Putamen (tissue), 1 donor: ENCODE measurements at regions not wholly inside any gene's neighbourhood (a gene's known extent, or its start where the extent isn't known, plus 50 kb on each side); places are given as distances from the start of the nearest gene placed in this dataset.

Source experiments
- DNase-seq: peaks from one replicate; pipeline ENCODE4 v3.0.0-alpha.2; 2016; ENCODE audit warnings: low spot score

GRCh38 chr20:24870057-24870456 lies 79.0 kb upstream of the CST7 start:
- DNase-seq = no peak

- DNase-seq = no peak
Measured at GRCh38 chr20:24870881-24871280, 78.2 kb upstream of the CST7 start.

GRCh38 chr20:24871480-24872213 lies 77.4 kb upstream of the CST7 start:
- DNase-seq = no peak

- no peak for DNase-seq
Measured at GRCh38 chr20:24872291-24873024, 76.6 kb upstream of the CST7 start.

- DNase-seq = no peak
Measured at GRCh38 chr20:24873025-24873620, 75.9 kb upstream of the CST7 start.

GRCh38 chr20:24875078-24875477 lies 74.0 kb upstream of the CST7 start:
- DNase-seq = no peak

- DNase-seq = no peak
Measured at GRCh38 chr20:24877652-24878051, 71.4 kb upstream of the CST7 start.

- no peak for DNase-seq
Measured at GRCh38 chr20:24878657-24879056, 70.4 kb upstream of the CST7 start.

- no peak for DNase-seq
Measured at GRCh38 chr20:24879875-24880274, 69.2 kb upstream of the CST7 start.

GRCh38 chr20:24880356-24880755 lies 68.7 kb upstream of the CST7 start:
- no peak for DNase-seq

GRCh38 chr20:24890286-24890685 lies 58.8 kb upstream of the CST7 start:
- no peak for DNase-seq

- DNase-seq = no peak
Measured at GRCh38 chr20:24891546-24892393, 57.3 kb upstream of the CST7 start.

GRCh38 chr20:24892522-24892921 lies 56.5 kb upstream of the CST7 start:
- no peak for DNase-seq

- no peak for DNase-seq
Measured at GRCh38 chr20:24892931-24893330, 56.1 kb upstream of the CST7 start.

- DNase-seq = no peak
Measured at GRCh38 chr20:24894488-24894887, 54.6 kb upstream of the CST7 start.

- DNase-seq = no peak
Measured at GRCh38 chr20:24894967-24895366, 54.1 kb upstream of the CST7 start.

- no peak for DNase-seq
Measured at GRCh38 chr20:24895431-24895830, 53.6 kb upstream of the CST7 start.

GRCh38 chr20:24895898-24896658 lies 53.0 kb upstream of the CST7 start:
- DNase-seq = no peak

- DNase-seq = no peak
Measured at GRCh38 chr20:24896984-24897383, 52.1 kb upstream of the CST7 start.

GRCh38 chr20:24897974-24898373 lies 51.1 kb upstream of the CST7 start:
- no peak for DNase-seq

- no peak for DNase-seq
Measured at GRCh38 chr20:24899153-24899552, 49.9 kb upstream of the CST7 start.
